ENCODE measurements at regions not wholly inside any gene's neighbourhood (a gene's known extent, or its start where the extent isn't known, plus 50 kb on each side); places are given as distances from the start of the nearest gene placed in this dataset.

- no peaks in the 10 kb centered on the region for H3K27me3 ChIP-seq (ENCODE audit: insufficient read depth, low read depth, severe bottlenecking)
- no peak overlapping the region for H3K27ac ChIP-seq
- no peaks in the 10 kb centered on the region for H3K36me3 ChIP-seq
- H3K9me3 ChIP-seq (ENCODE audit: severe bottlenecking) = no peaks in the 10 kb centered on the region
- no peak for TF ChIP-seq CTCF (IDR thresholded peaks at IDR 0.05; ENCODE audit: low read depth, low read length)
- DNase-seq = no peak
- no peak overlapping the region for H3K4me3 ChIP-seq (ENCODE audit: low read depth, low read length)
These were observed 64.6 kb upstream of the ELOVL5 start for GRCh38 chr6:53413326-53413725.

- H3K4me3 ChIP-seq (ENCODE audit: low read depth, low read length) = no peak overlapping the region
- H3K27me3 ChIP-seq (ENCODE audit: insufficient read depth, low read depth, severe bottlenecking) = no peaks in the 10 kb centered on the region
- H3K36me3 ChIP-seq = no peaks in the 10 kb centered on the region
- no peak for DNase-seq
- TF ChIP-seq CTCF (IDR thresholded peaks at IDR 0.05; ENCODE audit: low read depth, low read length) = no peak
- no peak overlapping the region for H3K27ac ChIP-seq
- no peaks in the 10 kb centered on the region for H3K9me3 ChIP-seq (ENCODE audit: severe bottlenecking)
These were observed 64.0 kb upstream of the ELOVL5 start for GRCh38 chr6:53412751-53413150.

- H3K27ac ChIP-seq = no peak overlapping the region
- H3K9me3 ChIP-seq (ENCODE audit: severe bottlenecking) = no peaks in the 10 kb centered on the region
- H3K36me3 ChIP-seq = no peaks in the 10 kb centered on the region
- no peak overlapping the region for H3K4me3 ChIP-seq (ENCODE audit: low read depth, low read length)
- TF ChIP-seq CTCF (IDR thresholded peaks at IDR 0.05; ENCODE audit: low read depth, low read length) = no peak
- DNase-seq = no peak
- no peaks in the 10 kb centered on the region for H3K27me3 ChIP-seq (ENCODE audit: insufficient read depth, low read depth, severe bottlenecking)
These were observed 63.4 kb upstream of the ELOVL5 start for GRCh38 chr6:53412021-53412715.

- DNase-seq = peak; percentile 76
- Histone ChIP-seq H3K27ac (no peak overlapping the region), H3K4me3 (ENCODE audit: low read depth, low read length) (no peak overlapping the region)
These were observed 62.7 kb upstream of the ELOVL5 start for GRCh38 chr6:53411451-53411850.

GRCh38 chr6:53410508-53411258, 61.9 kb upstream of the ELOVL5 start:
- no peaks in the 10 kb centered on the region for H3K36me3 ChIP-seq
- DNase-seq = peak; percentile 67
- TF ChIP-seq CTCF (IDR thresholded peaks at IDR 0.05; ENCODE audit: low read depth, low read length) = peak; percentile 83
- H3K9me3 ChIP-seq (ENCODE audit: severe bottlenecking) = no peaks in the 10 kb centered on the region
- H3K27me3 ChIP-seq (ENCODE audit: insufficient read depth, low read depth, severe bottlenecking) = no peaks in the 10 kb centered on the region
- no peak overlapping the region for H3K4me3 ChIP-seq (ENCODE audit: low read depth, low read length)
- no peak overlapping the region for H3K27ac ChIP-seq

More at GRCh38 chr6:53411451-53411850, 62.7 kb upstream of the ELOVL5 start:
- H3K27me3 ChIP-seq (ENCODE audit: insufficient read depth, low read depth, severe bottlenecking) = no peaks in the 10 kb centered on the region
- TF ChIP-seq CTCF (IDR thresholded peaks at IDR 0.05; ENCODE audit: low read depth, low read length) = no peak
- no peaks in the 10 kb centered on the region for H3K9me3 ChIP-seq (ENCODE audit: severe bottlenecking)
- H3K36me3 ChIP-seq = no peaks in the 10 kb centered on the region
